SK-N-SH (cell line): ENCODE measurements at regions not wholly inside any gene's neighbourhood (a gene's known extent, or its start where the extent isn't known, plus 50 kb on each side); places are given as distances from the start of the nearest gene placed in this dataset.

Experiments used
- POLR2AphosphoS5 ChIP-seq: IDR thresholded peaks from 2 replicates; pipeline ENCODE4 v1.6.1; 2012; ENCODE audit warnings: low read depth, low read length
- RCOR1 ChIP-seq: fragments of 150-350 bp; IDR thresholded peaks from 2 replicates; pipeline ENCODE4 v1.6.1; 2017; ENCODE audit warnings: antibody characterized with exemption, low read length
- SMC3 ChIP-seq: IDR thresholded peaks from 2 replicates; pipeline ENCODE4 v1.6.1; 2012; ENCODE audit warnings: low read depth, low read length, improper control_type of control experiment
- TF ChIP-seq, protein P1 (sequence below): fragments of 150-350 bp; IDR thresholded peaks from 2 replicates; pipeline ENCODE4 v1.6.1; 2017; ENCODE audit warnings: antibody characterized with exemption, low read length, low read depth, borderline replicate concordance
- TF ChIP-seq, protein P2 (sequence below): fragments of 200-600 bp; sonication (generic); IDR thresholded peaks from 2 replicates; pipeline ENCODE4 v1.6.1; 2017; ENCODE audit warnings: antibody characterized with exemption, mild to moderate bottlenecking, moderate library complexity
- TF ChIP-seq, protein P3 (sequence below): IDR thresholded peaks from 2 replicates; pipeline ENCODE4 v1.6.1; 2012; ENCODE audit warnings: mild to moderate bottlenecking, low read depth, low read length, moderate library complexity
- TF ChIP-seq, protein P4 (sequence below): IDR thresholded peaks from 2 replicates; pipeline ENCODE4 v1.4.0; 2012; ENCODE audit warnings: low read depth
- TF ChIP-seq, protein P5 (sequence below): fragments of 150-350 bp; IDR thresholded peaks from 2 replicates; pipeline ENCODE4 v1.6.1; 2016; ENCODE audit warnings: mild to moderate bottlenecking, low read depth, low read length

DNA sequence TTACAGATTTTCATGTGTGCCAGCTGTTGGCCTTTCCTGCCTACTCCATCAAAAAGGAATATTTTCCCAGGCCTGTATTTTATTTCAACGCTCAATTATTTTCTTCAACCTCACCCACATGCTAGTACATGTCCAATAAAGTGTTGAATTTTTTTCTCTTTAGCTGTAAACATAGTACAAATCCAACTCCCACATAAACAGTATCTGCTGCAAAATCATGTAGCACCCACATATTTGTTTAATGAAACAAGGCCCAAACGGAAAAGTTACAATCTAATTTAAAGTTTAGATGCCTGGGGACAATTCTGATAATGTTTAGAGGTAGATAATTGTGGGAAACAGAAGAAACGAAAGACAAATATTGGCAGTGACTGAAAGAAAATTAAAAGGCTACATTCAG is 275.4 kb upstream of the ACVR2A start:
- TF ChIP-seq, protein P1, sequence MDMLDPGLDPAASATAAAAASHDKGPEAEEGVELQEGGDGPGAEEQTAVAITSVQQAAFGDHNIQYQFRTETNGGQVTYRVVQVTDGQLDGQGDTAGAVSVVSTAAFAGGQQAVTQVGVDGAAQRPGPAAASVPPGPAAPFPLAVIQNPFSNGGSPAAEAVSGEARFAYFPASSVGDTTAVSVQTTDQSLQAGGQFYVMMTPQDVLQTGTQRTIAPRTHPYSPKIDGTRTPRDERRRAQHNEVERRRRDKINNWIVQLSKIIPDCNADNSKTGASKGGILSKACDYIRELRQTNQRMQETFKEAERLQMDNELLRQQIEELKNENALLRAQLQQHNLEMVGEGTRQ, result no peak
- TF ChIP-seq, protein P2, sequence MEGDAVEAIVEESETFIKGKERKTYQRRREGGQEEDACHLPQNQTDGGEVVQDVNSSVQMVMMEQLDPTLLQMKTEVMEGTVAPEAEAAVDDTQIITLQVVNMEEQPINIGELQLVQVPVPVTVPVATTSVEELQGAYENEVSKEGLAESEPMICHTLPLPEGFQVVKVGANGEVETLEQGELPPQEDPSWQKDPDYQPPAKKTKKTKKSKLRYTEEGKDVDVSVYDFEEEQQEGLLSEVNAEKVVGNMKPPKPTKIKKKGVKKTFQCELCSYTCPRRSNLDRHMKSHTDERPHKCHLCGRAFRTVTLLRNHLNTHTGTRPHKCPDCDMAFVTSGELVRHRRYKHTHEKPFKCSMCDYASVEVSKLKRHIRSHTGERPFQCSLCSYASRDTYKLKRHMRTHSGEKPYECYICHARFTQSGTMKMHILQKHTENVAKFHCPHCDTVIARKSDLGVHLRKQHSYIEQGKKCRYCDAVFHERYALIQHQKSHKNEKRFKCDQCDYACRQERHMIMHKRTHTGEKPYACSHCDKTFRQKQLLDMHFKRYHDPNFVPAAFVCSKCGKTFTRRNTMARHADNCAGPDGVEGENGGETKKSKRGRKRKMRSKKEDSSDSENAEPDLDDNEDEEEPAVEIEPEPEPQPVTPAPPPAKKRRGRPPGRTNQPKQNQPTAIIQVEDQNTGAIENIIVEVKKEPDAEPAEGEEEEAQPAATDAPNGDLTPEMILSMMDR, result no peak
- TF ChIP-seq, protein P3, sequence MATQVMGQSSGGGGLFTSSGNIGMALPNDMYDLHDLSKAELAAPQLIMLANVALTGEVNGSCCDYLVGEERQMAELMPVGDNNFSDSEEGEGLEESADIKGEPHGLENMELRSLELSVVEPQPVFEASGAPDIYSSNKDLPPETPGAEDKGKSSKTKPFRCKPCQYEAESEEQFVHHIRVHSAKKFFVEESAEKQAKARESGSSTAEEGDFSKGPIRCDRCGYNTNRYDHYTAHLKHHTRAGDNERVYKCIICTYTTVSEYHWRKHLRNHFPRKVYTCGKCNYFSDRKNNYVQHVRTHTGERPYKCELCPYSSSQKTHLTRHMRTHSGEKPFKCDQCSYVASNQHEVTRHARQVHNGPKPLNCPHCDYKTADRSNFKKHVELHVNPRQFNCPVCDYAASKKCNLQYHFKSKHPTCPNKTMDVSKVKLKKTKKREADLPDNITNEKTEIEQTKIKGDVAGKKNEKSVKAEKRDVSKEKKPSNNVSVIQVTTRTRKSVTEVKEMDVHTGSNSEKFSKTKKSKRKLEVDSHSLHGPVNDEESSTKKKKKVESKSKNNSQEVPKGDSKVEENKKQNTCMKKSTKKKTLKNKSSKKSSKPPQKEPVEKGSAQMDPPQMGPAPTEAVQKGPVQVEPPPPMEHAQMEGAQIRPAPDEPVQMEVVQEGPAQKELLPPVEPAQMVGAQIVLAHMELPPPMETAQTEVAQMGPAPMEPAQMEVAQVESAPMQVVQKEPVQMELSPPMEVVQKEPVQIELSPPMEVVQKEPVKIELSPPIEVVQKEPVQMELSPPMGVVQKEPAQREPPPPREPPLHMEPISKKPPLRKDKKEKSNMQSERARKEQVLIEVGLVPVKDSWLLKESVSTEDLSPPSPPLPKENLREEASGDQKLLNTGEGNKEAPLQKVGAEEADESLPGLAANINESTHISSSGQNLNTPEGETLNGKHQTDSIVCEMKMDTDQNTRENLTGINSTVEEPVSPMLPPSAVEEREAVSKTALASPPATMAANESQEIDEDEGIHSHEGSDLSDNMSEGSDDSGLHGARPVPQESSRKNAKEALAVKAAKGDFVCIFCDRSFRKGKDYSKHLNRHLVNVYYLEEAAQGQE, result no peak
- TF ChIP-seq, protein P4, sequence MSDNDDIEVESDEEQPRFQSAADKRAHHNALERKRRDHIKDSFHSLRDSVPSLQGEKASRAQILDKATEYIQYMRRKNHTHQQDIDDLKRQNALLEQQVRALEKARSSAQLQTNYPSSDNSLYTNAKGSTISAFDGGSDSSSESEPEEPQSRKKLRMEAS, result no peak
- TF ChIP-seq POLR2AphosphoS5, result no peak
- TF ChIP-seq, protein P5, sequence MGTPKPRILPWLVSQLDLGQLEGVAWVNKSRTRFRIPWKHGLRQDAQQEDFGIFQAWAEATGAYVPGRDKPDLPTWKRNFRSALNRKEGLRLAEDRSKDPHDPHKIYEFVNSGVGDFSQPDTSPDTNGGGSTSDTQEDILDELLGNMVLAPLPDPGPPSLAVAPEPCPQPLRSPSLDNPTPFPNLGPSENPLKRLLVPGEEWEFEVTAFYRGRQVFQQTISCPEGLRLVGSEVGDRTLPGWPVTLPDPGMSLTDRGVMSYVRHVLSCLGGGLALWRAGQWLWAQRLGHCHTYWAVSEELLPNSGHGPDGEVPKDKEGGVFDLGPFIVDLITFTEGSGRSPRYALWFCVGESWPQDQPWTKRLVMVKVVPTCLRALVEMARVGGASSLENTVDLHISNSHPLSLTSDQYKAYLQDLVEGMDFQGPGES, result no peak
- no peak for TF ChIP-seq RCOR1
- TF ChIP-seq SMC3, result no peak
